ENCODE measurements at regions not wholly inside any gene's neighbourhood (a gene's known extent, or its start where the extent isn't known, plus 50 kb on each side); places are given as distances from the start of the nearest gene placed in this dataset.

DNA sequence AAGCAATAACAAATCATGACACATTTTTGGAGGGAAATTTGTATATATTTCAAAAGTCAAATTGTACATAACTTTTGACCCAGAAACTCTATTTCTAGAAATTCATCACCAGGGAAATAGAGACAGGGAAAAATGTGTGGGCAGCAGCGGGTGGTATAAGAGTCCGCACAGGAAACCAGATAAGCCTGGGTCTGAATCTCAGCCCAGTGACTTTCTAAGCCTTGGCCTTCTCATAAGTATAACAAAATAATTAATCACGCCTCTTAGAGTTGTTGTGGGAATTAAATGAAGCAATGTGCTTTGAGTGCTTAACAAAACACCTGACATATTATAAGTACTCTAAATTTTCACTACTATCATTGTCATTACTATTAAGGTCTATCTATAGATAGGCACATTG, 149.2 kb upstream of the DAP start:
- no peaks in the 10 kb centered on the region for H3K4me1 ChIP-seq (ENCODE audit: insufficient read depth)
- no peak for DNase-seq (ENCODE audit: low spot score)
- no peak overlapping the region for H3K4me3 ChIP-seq
- WGBS (ENCODE audit: low lambda C conversion rate, missing lambda C conversion rate), result 88% methylated on average over 3 of the region's 3 CpGs
- no peaks in the 10 kb centered on the region for H3K36me3 ChIP-seq (replicated peaks; ENCODE audit: insufficient read depth, low read depth)
- no peak for TF ChIP-seq EZH2 (IDR thresholded peaks at IDR 0.05; ENCODE audit: borderline replicate concordance)
- no peak for TF ChIP-seq EZH2phosphoT487 (IDR thresholded peaks at IDR 0.05; ENCODE audit: low read depth, severe bottlenecking, unreplicated experiment)
- TF ChIP-seq, protein P1, sequence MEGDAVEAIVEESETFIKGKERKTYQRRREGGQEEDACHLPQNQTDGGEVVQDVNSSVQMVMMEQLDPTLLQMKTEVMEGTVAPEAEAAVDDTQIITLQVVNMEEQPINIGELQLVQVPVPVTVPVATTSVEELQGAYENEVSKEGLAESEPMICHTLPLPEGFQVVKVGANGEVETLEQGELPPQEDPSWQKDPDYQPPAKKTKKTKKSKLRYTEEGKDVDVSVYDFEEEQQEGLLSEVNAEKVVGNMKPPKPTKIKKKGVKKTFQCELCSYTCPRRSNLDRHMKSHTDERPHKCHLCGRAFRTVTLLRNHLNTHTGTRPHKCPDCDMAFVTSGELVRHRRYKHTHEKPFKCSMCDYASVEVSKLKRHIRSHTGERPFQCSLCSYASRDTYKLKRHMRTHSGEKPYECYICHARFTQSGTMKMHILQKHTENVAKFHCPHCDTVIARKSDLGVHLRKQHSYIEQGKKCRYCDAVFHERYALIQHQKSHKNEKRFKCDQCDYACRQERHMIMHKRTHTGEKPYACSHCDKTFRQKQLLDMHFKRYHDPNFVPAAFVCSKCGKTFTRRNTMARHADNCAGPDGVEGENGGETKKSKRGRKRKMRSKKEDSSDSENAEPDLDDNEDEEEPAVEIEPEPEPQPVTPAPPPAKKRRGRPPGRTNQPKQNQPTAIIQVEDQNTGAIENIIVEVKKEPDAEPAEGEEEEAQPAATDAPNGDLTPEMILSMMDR (IDR thresholded peaks at IDR 0.05; ENCODE audit: poor library complexity), result no peak
- H3K27ac ChIP-seq, result no peak overlapping the region
- H4K20me1 ChIP-seq (ENCODE audit: insufficient read depth, poor library complexity, severe bottlenecking), result no peaks in the 10 kb centered on the region
- no peaks in the 10 kb centered on the region for H3K9me3 ChIP-seq (ENCODE audit: low read depth)
- H3K27me3 ChIP-seq, result no peaks in the 10 kb centered on the region
- no peaks in the 10 kb centered on the region for H3K79me2 ChIP-seq
- H3K9me2 ChIP-seq (replicated peaks; ENCODE audit: insufficient read depth), result no peaks in the 10 kb centered on the region
- H3K4me2 ChIP-seq, result no peak overlapping the region
- no peak overlapping the region for H2AFZ ChIP-seq

DNA sequence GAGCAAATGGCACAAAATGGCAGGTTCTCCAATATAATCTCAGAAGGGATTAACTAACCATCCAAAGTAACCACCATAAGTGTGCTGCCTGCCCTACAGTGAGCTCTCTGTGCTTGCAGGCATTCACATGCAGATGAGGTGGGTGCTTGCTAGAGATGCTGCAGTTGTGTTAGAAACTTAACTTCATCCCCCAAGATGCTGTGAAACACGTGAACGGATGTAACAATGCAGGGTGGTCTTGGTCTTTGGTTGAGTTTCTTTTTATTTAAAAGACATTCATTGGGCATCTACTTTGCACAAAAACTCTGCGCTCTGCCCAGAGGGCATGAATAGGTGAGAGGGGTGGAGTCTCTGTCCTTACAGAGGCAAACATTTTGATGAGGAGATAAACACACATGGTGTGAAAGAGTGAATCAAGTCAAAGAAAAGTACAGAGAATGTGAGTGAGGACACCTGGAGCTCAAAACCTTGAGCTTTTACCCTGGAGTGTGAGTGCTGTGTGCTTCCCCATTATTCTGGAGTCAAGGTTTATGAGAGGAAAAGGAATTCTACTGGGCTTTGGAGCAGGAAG, 143.9 kb upstream of the DAP start:
- H3K36me3 ChIP-seq (replicated peaks; ENCODE audit: insufficient read depth, low read depth), result no peaks in the 10 kb centered on the region
- 48% methylated on average over 3 of the region's 3 CpGs for WGBS (ENCODE audit: low lambda C conversion rate, missing lambda C conversion rate)
- no peaks in the 10 kb centered on the region for H4K20me1 ChIP-seq (ENCODE audit: insufficient read depth, poor library complexity, severe bottlenecking)
- no peak overlapping the region for H3K27ac ChIP-seq
- no peaks in the 10 kb centered on the region for H3K9me2 ChIP-seq (replicated peaks; ENCODE audit: insufficient read depth)
- no peak for DNase-seq (ENCODE audit: low spot score)
- H3K4me3 ChIP-seq, result no peak overlapping the region
- TF ChIP-seq EZH2phosphoT487 (IDR thresholded peaks at IDR 0.05; ENCODE audit: low read depth, severe bottlenecking, unreplicated experiment) (no peak), EZH2 (IDR thresholded peaks at IDR 0.05; ENCODE audit: borderline replicate concordance) (no peak)
- TF ChIP-seq, protein P1 (IDR thresholded peaks at IDR 0.05; ENCODE audit: poor library complexity), result no peak
- H3K4me2 ChIP-seq, result no peak overlapping the region
- no peaks in the 10 kb centered on the region for H3K79me2 ChIP-seq
- H3K9me3 ChIP-seq (ENCODE audit: low read depth), result no peaks in the 10 kb centered on the region
- H3K4me1 ChIP-seq (ENCODE audit: insufficient read depth), result no peaks in the 10 kb centered on the region
- no peaks in the 10 kb centered on the region for H3K27me3 ChIP-seq
- no peak overlapping the region for H2AFZ ChIP-seq

- Histone ChIP-seq H3K9me2 (replicated peaks; ENCODE audit: insufficient read depth) (no peaks in the 10 kb centered on the region), H2AFZ (no peak overlapping the region), H3K9me3 (ENCODE audit: low read depth) (no peaks in the 10 kb centered on the region), H4K20me1 (ENCODE audit: insufficient read depth, poor library complexity, severe bottlenecking) (no peaks in the 10 kb centered on the region), H3K4me2 (no peak overlapping the region), H3K79me2 (no peaks in the 10 kb centered on the region), H3K4me3 (no peak overlapping the region), H3K27me3 (no peaks in the 10 kb centered on the region), H3K36me3 (replicated peaks; ENCODE audit: insufficient read depth, low read depth) (no peaks in the 10 kb centered on the region), H3K27ac (no peak overlapping the region), H3K4me1 (ENCODE audit: insufficient read depth) (no peaks in the 10 kb centered on the region)
- DNase-seq (ENCODE audit: low spot score), result no peak
- TF ChIP-seq, protein P1 (IDR thresholded peaks at IDR 0.05; ENCODE audit: poor library complexity), result no peak
- TF ChIP-seq EZH2phosphoT487 (IDR thresholded peaks at IDR 0.05; ENCODE audit: low read depth, severe bottlenecking, unreplicated experiment), result no peak
- TF ChIP-seq EZH2 (IDR thresholded peaks at IDR 0.05; ENCODE audit: borderline replicate concordance), result no peak
- 96% methylated on average over 2 of the region's 2 CpGs for WGBS (ENCODE audit: low lambda C conversion rate, missing lambda C conversion rate)
These were observed 142.9 kb upstream of the DAP start for GRCh38 chr5:10903786-10904560.

Measured in hepatocyte (in vitro differentiated cells).